HG02884 (cell line): ENCODE measurements at regions not wholly inside any gene's neighbourhood (a gene's known extent, or its start where the extent isn't known, plus 50 kb on each side); places are given as distances from the start of the nearest gene placed in this dataset.

Experiments used
- ATAC-seq: cut with Tn5 transposase; IDR thresholded peaks from one replicate; pipeline ENCODE4 v1.9.1; 2021; ENCODE audit warnings: mild to moderate bottlenecking, moderate library complexity; ENCODE audit not compliant: unreplicated experiment

GRCh38 chr5:9930156-9930555 lies 300.0 kb upstream of the TAS2R1 start:
- no peak for ATAC-seq

GRCh38 chr5:9928326-9928725 lies 298.2 kb upstream of the TAS2R1 start:
- no peak for ATAC-seq

- ATAC-seq: no peak
Observed at GRCh38 chr5:9927521-9927997, 297.4 kb upstream of the TAS2R1 start.

- no peak for ATAC-seq
Observed at GRCh38 chr5:9927106-9927505, 297.0 kb upstream of the TAS2R1 start.

GRCh38 chr5:9924614-9925013 lies 294.5 kb upstream of the TAS2R1 start:
- peak; percentile 83 for ATAC-seq

- ATAC-seq: no peak
Observed at GRCh38 chr5:9922719-9923118, 292.6 kb upstream of the TAS2R1 start.

GRCh38 chr5:9920697-9921096 lies 290.5 kb upstream of the TAS2R1 start:
- no peak for ATAC-seq

- no peak for ATAC-seq
Observed at GRCh38 chr5:9919306-9920030, 289.3 kb upstream of the TAS2R1 start.

GRCh38 chr5:9905661-9906060 lies 275.5 kb upstream of the TAS2R1 start:
- ATAC-seq: no peak

- no peak for ATAC-seq
Observed at GRCh38 chr5:9903801-9904200, 273.6 kb upstream of the TAS2R1 start.

- no peak for ATAC-seq
Observed at GRCh38 chr5:9898319-9898718, 268.2 kb upstream of the TAS2R1 start.

GRCh38 chr5:9895302-9895645 lies 265.1 kb upstream of the TAS2R1 start:
- no peak for ATAC-seq

GRCh38 chr5:9894571-9895301 lies 264.6 kb upstream of the TAS2R1 start:
- no peak for ATAC-seq

- ATAC-seq: no peak
Observed at GRCh38 chr5:9892696-9893095, 262.5 kb upstream of the TAS2R1 start.

- ATAC-seq: no peak
Observed at GRCh38 chr5:9889511-9889910, 259.4 kb upstream of the TAS2R1 start.

- ATAC-seq: no peak
Observed at GRCh38 chr5:9888501-9888901, 258.4 kb upstream of the TAS2R1 start.

GRCh38 chr5:9885164-9885563 lies 255.0 kb upstream of the TAS2R1 start:
- no peak for ATAC-seq

GRCh38 chr5:9878206-9878605 lies 248.1 kb upstream of the TAS2R1 start:
- no peak for ATAC-seq

- ATAC-seq: no peak
Observed at GRCh38 chr5:9877488-9877887, 247.3 kb upstream of the TAS2R1 start.

GRCh38 chr5:9876451-9876850 lies 246.3 kb upstream of the TAS2R1 start:
- ATAC-seq: no peak

GRCh38 chr5:9869616-9870288 lies 239.6 kb upstream of the TAS2R1 start:
- ATAC-seq: no peak

- ATAC-seq: no peak
Observed at GRCh38 chr5:9865574-9865973, 235.4 kb upstream of the TAS2R1 start.
